NOMO-1 treated with DMSO at 0.1 percent for 48 hours (cell line): ENCODE measurements at regions not wholly inside any gene's neighbourhood (a gene's known extent, or its start where the extent isn't known, plus 50 kb on each side); places are given as distances from the start of the nearest gene placed in this dataset.

Experiments used
- DNase-seq: peaks from one replicate; lab custom pipeline; 2025; ENCODE audit not compliant: unreplicated experiment; lab: John Stamatoyannopoulos, UW

DNA sequence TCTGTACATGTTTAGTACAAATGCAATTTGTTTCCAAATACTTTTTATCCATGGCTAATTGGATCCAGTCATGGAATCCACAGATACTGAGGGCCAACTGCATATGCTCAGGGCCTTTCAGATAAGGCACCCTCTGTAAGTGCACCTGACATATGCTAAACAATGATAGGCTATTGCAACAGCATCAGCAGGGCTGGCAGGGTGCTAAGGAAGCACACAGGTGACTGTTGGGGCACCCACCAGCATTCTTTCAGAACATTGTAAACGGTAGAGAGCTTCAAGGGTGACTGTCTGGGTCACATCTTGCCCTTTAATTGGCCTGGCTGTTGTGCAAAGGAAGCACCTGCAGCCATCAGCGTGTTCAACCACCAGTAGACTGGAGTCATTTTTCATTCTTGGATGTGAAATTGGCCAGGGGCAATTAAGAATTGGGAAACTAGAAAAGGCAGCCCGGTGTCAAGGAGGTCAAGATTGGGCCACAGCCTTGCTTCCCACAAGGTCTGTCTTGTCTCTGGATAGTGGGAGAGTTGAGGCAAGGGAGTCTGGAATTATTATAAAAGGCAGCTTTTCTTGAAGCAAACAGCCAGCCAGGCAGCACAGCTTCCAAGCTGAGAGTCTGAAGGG lies 129.3 kb upstream of the RAI14 start:
- DNase-seq: peak; percentile 60

DNA sequence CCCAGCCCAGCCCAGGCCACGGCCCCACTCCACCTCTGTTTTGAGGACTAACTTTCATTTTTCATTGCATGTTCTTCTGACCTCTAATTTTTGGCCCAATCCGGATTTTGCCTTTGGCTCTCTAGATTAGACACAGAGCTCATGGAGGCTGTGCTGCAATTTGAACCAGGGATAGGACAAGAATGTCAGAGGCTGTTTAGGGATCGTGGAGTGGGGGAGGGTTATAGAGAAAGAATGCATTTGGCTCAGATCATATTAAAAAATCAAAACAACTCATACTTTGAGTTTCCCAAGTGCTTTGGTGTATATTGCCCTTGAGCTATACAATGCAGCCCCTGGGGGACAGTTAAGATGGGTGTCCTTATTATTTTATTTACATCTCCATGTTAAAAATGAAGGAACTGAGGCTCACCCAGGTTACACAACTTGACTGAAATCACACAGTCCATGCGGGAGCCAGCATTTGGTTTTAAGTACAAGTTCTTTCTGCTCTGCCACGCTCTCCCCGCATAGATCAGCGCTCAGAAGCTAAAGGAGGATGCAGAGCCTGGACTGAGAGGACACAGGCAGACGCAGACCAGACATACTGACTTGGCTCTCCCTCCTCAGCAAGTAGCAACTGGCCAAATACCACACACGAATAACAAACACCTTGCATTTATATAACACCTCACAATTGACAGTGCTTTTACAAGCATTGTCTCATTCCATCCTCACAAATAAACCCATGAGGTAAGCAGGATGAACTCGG lies 126.4 kb upstream of the RAI14 start:
- no peak for DNase-seq

DNA sequence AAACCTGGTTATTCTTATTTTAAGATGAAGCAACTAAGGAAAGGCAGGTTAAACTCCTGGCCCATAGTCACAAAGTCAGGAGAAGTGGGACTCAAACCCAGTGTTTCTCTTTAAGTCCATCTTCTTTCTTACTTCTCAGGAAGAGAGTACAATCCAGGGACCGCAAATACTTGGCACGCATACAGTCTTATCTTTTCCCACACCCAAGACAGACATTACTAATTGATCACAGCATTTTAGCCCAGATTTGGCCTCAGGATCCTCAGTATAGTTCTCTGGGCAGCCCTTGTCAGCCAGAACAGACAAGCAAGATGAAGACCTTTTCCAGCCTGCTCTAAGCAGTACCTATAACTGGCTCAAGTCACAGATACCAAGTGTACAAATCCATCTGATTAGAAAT lies 125.5 kb upstream of the RAI14 start:
- DNase-seq: no peak

DNA sequence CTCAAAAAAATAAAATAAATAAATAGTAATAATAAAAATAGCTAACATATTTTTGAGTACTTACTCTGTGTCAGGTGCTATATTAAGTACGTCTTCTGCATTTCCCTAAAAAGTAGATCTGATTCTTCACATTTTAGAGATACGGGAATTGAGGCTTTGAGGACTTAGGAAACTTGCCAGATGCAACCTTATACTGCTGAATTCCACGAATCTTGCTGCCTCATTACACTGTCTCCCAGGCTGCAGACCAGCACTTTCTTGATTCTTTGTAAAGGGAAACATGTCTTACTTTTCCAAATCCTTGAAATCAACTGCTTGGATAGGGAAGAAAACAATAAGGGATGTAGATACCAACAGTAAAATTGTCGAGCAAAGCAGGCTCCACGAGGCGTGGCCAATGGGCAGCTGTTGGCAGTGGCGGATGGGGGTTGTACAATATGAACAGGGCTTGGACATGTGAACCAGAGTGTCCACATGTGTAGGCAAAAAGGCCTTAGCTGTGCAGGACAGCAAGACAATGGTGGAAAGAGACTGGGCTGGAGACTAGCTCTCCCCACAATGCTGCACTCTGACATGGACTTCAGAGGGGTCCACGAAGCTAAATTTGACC lies 124.3 kb upstream of the RAI14 start:
- no peak for DNase-seq

DNA sequence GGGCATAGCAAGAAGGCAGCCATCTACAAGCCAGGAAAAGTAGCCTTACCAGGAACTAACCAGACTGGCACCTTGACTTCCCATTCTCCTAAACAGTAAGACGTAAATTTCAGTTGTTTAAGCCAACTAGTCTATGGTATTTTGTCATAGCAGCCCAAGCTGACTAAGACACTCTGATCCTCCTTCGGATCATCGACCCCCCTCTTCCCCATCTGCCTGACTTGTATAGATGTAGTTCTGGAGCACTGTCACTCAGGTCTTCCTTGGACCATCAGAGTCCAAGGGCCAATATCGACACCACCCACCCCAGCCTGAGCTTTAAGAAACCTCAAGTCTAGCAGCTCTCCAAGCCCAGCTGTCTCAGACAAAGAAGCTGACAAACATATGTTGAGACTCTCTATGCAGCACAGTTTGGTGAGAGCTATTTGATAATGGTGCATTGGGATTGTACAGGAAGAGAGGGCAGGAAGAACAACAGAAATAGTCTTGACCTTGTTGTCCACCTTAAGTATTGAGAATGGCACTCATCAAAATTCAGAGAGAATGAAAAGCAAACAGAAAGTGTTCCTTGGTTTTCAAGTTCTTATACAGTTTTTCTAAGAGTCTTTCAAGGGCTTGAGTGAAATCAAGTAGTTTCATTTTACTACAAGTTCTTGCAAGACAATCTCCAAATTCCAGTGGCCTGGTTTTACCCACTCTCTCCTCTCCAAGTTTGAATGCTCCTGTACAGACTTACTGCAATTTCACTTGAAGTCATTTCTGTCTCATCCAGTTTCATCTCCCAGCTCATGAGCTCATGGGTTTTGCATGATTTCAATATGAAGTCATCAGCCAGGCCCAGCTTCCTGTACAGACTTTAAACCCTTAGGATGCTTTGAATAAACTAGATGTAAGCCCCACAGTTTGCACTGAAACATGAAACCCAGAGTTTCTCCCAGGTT lies 122.3 kb upstream of the RAI14 start:
- DNase-seq: no peak

DNA sequence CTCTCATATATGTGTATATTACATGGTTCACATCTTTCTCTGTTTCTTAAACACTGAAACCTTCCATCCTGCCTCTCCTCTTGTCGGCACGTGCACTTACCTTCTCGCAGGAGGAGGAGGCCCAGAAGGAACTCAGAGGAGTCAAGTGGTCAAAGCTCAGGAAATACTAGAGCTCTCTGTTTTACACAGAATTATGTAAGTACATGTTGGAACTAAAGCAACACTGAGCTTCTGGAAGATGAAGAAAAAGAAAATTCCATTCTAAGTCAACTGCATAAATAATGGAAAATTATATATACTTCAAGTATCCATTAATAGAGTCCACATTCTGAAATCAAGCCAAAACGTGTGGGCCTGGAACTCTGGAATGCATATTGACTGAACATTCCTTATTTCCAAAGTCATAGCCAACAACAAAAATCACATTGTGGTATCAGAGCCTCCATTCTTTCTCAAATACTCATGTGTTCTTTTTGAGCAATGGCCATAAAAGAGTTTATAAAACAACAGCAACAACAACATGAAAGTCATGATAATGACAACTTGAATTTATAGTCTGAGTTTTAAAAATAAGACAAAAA lies 121.5 kb upstream of the RAI14 start:
- no peak for DNase-seq

DNA sequence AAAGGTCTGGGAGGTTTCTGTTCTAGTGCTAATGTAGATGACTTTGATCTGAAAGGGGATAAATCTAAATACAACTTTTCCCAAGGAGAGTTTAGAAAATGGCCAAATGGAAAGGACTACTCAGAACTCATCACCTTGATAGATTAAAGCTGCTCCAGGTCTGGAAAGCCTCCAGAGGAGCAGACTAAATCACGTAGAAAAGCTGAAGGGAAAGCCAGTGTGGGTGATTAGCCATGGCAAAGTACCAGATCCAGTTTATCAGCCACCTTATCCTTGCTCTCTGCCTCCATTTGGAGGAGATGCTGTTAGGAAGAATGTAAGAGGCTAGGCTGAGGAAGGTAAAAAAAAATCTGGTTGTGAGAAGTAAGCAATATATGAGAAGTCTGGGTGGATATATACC lies 120.7 kb upstream of the RAI14 start:
- DNase-seq: no peak

DNA sequence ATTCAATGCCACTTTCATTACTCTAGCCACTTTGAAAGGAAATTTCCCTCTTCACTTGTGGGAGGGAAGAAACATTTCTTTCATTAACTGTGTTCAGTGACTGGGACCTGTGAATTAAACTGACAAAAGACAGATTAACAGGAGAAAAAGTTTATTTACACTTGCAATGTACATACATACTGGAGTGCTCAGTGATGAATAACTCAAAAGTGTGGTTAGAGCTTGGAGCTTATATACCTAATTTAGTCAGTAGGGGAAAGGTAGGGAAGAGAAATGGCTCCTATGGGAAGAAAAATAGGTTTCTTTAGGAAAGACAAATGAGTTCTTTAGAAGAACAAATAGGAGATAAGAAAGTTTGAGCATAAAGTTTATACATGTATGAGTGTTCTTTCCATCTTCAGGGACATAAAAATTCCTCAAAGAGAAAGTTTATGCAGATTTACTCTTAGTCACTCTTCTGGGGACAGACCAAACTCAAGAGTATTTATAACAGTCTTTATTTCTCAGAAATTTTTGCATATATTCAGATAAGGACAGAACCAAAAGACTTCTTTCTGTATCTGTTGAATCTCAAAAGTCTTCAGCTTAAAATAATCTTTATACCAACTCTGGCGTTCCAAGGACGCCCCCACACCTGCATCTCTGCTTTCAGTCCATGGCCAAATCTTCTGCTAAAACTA lies 120.0 kb upstream of the RAI14 start:
- no peak for DNase-seq

DNA sequence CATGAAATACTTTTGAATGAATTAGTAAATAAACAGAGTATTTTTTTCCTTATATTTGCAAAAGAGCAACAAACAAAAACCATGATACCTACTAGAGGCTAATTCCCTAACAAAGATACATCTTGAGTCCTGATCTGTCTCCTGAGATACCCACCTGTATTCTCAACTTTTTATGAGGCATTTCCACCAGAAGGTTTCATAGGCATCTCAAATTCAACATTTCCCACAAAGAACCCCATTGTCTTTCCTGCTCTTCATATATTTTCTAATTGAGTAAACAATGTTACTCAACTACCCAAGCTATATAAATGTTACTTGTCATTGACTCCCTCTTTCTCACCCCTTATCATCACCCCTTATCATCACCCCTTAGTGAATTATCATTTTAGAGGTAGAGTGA lies 119.4 kb upstream of the RAI14 start:
- no peak for DNase-seq

DNA sequence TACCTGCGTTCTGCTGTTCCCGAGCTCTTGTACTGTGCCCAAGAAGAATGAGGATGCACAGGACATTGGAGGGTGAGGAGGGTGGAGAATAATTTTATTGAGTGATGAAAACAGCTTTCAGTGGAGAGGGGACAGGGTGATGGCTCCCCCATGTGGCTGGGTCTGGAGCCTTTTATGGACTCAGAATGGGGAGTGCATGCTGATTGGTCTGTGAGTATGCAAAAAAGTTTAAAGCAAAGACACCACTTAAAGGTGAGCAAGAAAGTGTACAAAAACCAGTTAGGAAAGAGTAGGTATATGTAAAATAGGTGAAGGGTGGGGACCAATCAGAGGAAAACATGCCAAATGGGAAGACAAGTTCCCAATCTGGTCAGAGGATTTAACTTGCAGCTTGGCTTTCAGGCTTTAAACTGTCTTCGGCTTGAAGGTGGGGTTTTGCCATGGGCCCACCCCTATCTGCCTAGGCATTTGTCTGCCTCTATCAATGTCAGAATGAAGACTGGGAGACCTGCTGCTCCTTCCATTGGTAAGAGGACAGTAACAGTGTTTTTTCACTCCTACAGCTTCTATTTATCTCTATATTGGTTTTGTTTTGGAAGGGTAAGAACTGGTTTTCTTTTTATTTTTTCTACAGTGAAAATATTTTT lies 118.0 kb upstream of the RAI14 start:
- DNase-seq: peak; percentile 32

DNA sequence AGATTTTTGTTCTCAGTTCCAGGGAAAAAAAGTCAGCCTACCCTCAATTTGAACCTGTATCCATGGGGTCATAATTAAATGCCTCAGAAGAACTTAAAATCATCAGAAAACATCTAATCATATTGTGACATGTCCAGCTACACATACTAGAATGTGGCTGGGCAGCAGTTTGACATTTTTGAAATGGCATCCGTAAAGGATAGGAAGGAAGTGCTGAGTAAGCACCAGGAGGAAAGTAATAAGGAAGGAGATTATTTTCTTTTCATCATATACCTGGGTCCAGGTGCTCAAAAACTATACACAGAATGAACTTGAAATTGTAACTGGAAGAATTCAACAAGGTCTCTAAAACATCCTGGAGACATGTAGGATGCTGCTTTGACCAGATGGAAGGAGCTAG lies 116.9 kb upstream of the RAI14 start:
- no peak for DNase-seq

DNA sequence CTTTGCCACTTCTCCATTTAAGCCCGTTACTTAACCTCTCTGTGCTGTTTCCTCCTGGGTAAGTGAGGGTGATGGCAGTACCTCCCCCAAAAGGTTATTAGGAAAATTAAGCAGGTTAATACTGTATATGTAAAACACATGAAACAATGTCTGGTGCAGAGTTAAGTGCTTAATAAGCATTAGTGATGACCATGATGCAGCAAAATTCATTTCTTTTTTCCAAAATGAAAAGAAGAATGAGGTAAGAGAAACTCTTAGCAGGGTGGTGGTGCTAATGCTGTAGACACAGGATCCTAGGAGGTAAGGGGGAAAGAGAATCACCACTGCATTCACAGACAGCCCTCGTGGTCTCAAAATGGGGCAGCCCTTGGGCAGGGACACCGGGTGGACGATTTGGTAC lies 115.1 kb upstream of the RAI14 start:
- no peak for DNase-seq

DNA sequence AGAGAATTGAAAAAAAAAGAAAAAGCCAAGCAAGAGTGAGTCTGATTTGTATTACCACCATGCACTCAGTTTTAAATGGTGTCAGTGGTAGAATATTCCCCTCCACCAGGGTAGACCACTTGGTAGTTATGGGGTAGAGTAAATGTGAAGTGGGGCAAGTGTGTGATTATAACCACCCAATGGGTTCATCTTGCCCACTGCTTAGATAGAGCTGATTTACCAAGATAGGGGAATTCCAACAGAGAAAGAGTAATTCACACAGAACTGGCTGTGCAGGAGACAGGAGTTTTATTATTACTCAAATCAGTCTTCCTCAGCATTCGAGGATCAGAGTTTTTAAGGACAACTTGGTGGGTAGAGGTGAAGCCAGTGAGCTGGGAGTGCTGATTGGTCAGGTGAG lies 113.3 kb upstream of the RAI14 start:
- DNase-seq: no peak

DNA sequence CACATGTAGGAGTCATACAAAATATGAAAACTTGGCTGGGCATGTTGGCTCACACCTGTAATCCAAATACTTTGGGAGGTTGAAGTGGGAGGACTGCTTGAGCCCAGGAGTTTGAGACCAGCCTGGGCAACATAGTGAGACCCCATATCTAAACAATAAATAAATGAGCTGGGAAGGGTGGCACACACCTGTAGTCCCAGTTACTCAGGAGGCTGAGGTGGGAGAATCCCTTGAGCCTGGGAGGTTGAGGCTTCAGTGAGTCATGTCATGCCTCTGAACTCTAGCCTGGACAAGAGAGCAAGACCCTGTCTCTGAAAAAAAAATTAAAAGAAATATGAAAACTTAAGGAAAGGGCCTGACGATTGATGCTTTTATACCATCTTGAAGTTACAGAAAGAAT lies 112.4 kb upstream of the RAI14 start:
- no peak for DNase-seq

DNA sequence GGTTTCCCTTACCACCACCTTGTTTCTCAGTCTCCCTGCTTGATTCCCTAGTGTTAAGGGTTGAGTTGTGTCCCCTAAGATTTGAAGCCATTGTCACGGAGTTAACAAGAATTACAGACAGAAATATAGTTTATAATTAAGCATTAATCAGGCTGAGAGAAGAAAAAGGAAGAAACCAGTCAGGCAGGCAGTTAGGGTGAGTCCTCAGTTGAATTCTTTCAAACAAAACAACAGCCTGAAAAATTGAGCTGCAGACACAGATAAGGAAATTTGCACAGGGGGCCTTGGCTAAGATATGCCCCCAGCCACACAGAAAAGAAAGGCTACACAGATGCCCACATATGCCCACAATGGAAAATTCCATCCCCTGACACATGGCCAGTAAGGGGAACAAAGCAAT lies 111.7 kb upstream of the RAI14 start:
- no peak for DNase-seq

DNA sequence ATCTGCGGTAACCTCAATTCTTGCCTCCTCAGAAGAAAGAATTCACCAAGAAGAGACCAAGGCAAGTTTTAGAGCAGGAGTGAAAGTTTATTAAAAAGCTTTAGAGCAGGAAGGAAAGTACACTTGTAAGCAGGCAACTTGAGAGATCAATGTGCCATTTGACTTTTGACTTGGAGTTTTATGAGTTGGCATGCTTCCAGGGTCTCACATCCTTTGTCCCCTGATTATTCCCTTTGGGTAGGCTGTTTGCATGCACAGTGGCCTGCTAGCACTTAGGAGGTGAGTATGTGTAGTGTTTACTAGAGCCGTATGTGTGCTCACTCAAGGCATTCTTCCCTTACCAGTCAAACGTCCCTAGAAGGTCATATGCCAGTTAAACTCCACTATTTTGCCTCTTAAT lies 111.0 kb upstream of the RAI14 start:
- no peak for DNase-seq

DNA sequence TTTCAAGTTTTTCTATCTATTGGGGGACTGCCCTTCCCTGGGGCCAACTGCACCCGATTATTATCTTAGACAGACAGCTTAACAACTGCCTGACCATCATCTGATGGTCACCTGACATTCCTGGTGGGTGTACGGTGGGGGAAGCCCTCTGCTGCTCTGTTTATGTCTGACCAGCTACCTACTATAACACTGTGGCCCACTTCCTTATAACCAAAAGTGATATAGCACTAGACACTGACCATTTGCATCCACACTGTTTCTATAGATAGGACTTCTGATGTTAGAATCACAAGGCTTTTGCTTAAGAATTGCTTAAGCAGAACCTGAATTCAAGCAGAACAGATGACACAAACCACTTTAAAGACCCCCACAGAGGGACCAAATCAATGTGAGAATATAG lies 110.5 kb upstream of the RAI14 start:
- no peak for DNase-seq

DNA sequence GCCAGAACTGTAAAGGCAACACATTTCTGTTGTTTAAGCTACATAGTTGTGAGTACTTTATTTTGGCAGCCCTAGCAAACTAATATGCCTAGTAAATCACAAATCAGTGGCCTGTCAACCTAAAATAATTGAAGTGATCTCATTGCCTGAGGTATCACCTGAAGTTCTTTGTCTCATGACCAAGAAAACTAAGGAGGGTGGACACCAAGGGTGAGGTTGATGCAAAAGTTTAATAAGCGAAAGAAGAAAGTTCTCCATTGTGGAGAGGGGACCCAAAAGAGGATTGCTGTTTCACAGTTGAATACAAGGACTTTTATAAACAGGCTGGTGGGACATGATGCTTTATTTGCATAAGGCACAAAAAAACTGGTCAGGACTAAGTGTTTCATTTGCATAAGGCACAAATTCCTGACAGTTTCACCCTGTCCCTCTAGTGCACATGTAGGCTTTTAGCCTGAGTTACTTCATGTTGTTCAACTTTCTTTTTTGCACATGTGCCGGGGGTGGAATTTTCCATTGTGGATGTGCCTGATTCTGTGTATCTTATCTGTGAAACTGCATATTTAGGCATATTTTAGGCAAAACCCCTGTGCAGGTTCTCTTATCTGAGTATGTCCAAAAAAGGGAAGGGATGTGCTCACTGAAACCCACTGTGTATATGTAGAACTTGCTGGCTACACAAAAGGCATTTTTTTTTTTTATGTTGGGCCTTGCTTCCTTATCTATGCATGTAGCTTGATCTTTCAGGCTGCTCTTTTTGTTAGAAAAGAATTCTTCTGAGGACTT lies 108.6 kb upstream of the RAI14 start:
- no peak for DNase-seq

DNA sequence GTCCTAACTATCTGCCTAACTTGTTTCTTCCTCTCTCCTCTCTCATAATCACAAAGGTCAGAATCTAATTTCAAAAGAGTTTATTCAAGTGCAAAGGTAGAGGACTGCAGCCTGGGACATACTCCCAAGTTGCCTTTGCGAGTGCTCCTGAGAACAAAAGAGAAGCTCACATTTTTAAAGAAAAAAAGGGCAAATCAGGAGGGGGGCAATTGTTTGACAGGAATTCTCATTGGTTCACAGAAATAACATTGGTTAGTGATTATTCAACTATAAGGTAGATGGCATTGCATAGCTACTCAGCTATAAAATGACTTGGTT lies 108.1 kb upstream of the RAI14 start:
- no peak for DNase-seq

DNA sequence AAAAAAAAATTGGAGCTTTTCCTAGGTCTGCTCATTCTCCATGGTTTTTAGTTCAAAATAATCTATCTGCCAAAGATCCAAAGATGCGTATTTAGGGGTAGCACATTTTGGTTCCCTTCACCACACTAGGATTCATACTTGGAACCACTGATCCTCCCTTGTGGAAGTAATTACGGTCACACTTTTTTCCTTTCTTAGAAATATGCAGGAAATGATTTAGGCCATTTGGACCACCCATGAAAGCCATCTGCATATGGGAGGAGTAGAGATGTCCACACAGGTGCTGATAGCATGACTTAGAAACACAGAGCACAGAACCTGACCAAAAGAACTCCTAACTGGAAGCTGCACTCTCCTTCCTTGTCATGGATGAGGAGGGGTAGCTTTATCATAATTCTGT lies 105.9 kb upstream of the RAI14 start:
- no peak for DNase-seq
